Stimulated activated CD4-positive, alpha-beta T cell treated with anti-CD3 and anti-CD28 coated beads, Interleukin-1b, Interleukin-23, amount 100 ng/mL, for 48 hours (primary cell): ENCODE measurements at regions not wholly inside any gene's neighbourhood (a gene's known extent, or its start where the extent isn't known, plus 50 kb on each side); places are given as distances from the start of the nearest gene placed in this dataset.

Experiments
- DNase-seq: peaks from one replicate; pipeline ENCODE4 v3.0.0-alpha.2; 2020

DNA sequence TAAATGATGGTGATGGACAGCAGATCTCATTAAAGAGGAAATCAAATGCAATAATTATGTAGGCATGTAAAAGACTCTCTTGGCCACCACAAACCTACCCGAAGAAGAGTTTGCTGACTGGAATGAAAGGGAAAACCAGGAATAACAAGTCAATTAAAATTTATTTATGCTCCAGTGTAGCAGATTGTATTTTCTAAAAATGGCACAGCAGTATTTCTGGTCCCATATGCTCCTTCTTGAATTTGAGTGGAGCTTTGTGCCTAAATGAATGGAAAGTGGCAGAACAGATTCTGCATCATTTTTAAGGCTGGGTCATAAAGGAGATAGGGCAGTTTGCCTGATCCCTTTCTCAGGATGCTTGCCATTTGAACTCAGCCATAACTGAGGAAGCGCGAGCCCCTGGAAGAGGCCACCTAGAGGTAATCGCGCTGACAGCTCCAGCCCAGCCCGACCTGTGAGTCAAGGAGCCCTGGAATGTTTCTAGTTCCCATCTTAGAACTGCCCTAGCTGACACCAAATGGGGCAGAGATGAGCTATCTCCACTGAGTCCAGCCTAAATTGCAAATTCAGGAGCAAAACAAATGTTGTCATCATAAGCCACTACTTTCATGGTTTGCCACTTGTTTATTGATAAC, 229.2 kb upstream of the TMTC1 start:
- no peak for DNase-seq

DNA sequence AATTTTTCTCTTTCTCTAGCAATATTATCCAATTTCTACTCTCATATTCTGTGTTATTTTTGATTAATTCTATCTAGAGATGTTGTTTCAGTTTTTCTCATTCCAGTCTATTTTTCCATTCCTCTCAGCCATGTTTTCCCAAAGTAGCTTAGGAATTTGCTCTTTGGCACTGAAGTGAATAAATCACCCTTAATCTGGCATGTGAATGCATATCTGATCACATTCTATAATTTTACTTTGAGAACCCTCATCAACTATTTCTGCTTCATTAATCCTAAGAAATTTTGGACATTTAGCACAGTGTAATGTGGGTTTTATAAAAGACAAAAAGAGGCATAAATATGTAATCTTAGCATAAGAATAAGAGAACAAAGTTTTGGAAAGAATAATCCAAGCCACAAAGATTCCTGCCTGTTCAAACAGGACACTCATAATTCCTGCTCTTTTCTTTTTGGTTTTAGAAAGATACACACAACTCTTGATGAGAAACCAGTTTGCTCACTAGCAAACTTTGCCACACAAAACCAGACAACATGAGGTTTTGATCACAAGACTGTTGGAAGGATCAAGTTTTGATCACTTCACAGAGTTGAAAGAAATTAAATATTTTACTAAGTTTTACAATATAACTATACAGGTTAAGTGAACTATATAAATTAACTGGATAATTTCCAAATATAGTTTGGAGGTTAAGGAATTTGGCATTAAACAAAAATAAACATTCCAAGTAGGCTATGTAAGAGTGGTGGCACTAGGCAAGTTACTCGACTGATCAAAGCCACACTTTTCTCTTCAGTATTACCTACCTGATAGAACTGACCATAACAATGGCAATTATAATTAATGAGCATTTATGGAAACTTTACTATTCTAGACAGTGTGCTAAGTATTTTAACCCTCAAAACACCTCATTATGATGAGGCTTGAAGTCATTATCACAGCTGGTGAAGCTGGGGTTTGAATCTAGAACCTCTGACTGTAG, 226.6 kb upstream of the TMTC1 start:
- DNase-seq, result no peak

DNA sequence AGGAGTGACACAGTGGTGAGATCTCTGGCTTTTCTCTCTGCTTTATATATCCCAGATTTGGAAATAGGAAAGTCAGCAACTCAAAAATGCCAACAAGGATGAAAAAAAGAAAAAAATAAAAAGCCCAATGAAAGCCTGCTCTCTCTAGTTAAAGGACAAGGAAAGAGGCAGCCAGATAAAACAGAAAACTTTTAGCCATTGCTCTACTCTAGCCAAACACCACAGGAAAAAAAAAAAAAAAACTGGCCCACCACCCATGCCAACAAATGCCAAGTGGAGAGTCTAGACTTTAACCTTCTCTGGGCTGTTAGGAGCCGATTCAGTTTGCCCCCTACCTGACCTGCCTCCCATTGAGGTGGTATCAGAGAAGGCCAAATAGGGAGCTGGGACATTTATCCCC, 222.3 kb upstream of the TMTC1 start:
- no peak for DNase-seq

DNA sequence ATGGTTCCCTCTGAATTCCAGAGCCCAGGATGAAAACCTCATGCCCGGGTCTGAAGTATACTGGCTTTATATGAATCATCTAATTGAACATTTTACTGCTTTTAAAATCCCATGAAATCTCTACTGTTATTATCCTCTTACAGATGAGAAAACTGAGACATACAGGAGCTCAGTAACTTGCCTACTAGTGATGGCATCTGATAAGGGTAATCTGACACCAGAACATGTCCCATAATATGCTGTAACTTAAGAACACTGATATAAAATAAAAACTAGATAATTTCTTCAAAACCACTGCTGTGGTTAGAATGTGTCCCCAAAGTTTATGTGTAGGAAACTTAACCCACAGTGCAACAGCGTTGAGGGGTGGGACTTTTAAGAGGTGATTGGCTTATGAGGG, 219.6 kb upstream of the TMTC1 start:
- DNase-seq, result no peak

DNA sequence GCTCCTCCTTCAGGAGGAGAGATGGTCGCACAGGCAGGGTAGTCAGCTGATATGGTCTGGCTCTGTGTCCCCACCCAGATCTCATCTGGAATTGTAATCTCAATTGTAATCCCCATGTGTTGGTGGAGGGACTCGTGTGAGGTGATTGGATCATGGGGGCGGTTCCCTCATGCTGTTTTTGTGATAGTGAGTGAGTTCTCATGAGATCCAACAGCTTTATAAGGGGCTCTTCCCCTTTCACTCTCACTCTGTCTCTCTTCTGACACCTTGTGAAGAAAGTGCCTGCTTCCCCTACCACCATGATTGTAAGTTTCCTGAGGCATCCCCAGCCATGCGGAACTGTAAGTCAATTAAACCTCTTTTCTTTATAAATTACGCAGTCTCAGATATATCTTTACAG, 218.9 kb upstream of the TMTC1 start:
- DNase-seq, result no peak

DNA sequence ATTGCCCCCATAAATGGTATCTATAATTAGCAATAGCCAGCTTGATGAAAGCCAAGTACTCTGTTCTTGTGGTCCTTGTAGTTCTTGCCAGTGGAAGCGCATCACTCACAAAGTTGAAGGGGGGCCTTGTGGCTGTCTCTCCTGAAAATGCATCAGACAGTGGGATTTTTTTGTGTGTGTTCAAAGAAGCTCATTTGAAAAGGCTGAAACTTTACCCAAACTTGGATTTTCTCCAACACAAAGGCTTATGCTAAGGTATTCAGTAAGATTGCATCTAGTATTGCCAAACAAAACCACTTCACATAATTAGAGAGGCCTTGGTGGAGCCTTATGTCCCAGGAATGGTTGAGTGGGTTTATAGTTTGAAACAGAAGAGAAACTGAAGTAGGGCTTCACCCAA, 216.7 kb upstream of the TMTC1 start:
- no peak for DNase-seq

DNA sequence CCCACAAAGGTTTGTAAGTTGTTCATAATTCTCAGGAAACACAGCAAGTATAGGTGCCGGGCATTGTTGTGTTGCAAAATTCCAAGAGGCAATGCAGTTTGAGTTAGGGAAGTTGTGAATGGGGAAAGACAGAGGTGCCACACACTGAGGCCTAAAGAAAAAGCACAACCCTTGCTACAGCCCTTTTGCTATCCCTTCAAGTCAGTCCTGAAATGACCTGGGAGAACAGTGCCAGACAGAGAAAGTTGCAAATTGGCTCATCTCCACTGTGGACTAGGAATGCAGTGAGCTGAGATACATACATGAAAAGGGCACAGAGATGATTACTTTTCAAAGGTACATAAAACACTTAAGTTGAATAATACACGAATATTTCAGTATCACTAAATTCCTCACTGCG, 213.3 kb upstream of the TMTC1 start:
- no peak for DNase-seq

DNA sequence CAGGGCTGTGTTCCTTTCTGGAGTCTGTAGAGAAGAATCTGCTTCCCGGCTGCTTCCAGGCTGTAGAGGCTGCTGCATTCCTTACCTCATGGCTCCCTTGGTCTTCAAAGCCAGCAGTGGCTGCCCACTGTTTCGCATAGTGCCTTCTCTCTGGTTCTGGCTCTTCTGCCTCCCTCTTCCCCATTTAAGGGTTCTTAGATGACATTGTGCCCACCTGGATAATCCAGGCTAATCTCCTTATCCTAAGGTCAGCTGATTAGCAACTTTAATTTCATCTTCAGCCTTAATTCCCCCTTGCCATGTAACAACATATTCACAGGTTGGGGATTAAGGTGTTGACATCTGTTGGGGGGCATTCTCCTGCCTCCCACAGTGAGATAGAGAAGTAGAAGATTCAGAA, 208.6 kb upstream of the TMTC1 start:
- DNase-seq, result no peak

DNA sequence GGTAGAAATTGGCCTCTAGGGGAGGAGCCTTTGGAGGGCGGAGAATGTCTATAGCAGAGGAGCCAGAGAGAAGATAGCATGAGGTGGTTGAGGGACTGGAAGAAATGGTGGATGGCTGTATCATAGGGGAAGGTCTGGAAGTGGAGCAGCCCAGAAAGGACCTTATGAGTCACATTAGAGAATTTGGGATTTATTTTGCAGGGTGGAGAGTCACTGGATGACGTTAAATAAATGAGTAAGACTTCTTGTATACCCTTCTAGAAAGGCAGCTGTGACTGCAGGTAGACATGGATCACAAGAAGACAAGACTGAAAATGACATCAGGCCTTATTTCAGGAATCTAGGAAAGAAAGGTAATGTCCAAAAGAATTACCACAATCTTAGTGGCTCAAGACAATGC, 208.2 kb upstream of the TMTC1 start:
- no peak for DNase-seq

DNA sequence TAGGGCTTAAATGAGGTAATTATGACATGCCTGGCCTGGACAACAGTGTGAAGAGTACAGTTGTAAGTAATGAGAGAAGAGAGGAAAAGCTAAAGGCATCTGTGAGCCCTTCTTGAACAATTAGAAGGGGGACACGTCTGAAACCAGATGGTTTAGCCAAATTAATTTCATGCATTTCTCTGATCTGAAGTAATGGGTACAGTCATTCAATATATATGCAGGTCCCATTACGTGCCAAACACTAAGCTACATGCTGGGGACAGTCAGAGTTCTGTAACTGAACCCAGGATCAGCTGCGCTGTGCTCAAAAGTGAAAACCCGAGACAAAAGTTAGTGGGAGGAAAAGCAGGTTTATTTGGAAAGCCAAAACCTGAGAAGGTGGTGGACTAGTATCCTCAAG, 207.2 kb upstream of the TMTC1 start:
- DNase-seq, result no peak

DNA sequence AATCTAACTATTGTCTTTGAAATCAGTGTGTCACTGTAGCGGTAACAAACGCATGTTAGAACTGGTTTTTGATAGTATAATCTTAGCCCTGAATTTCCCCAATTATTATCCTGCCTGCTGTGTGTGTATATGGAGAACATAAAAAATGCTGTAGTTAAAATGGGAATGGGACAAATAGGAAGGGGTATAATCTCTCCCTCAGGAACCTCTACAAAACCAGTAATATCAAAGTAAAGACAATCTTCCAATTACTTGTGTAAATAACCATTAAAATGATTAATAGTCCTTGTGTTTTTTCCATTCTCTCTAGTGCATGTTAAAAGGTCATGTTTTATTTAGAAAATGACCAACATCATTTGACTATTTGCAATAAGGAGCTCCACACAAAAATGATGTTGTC, 200.1 kb upstream of the TMTC1 start:
- DNase-seq, result no peak

DNA sequence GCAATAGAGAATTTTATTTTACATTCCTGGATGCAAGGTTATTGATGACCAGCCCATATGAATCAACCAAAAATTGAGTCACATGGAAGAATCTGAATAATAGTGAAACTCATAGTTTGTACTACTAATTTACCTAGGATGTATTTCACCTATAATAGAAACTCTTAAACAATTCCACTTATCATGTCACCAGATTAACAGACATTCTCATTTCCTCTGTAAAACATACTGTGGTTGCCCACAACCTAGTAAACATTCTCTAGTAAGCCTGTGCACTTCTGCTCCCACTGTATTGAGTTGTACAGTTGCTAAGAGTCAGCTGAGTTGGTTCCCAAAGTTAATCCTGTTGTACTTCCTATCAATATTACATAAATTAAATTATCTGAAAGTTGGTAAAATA, 196.6 kb upstream of the TMTC1 start:
- DNase-seq, result no peak

DNA sequence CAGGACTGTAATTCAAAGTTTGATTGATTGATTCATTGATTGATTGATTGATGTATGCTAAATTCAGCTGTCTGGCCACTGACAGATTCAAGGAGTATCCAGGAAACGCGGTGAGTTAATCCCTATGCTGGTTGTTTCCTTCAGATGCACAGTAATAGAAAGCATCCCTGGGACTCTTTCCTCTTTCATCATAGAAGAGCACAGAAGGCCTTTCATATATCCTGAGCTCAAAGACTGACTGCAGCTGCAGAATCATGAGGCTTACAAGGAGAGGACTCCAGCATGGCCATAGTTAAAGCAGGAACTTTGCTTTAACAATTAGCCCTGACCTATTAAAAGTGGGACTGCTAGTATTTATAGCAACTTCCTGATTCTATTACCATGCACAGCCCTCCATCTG, 187.7 kb upstream of the TMTC1 start:
- DNase-seq, result no peak

DNA sequence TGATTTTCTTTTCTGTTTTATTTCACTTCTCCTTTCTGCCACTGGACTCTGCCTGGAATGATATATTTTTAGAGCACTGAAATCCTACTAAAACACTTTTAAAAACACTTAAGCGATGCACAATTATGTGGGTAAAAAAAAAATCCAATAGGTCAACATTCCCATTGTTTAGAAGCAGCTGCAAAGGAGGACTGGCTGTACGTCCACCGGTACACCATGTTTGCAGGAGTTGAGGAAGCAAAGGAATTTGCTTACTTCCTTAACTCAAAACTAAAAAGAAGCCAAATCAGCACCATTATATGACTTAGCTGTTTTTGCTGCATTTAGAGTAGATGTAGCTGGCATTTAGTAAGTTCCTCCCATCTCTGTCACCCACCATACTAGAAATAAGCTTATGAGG, 186.8 kb upstream of the TMTC1 start:
- no peak for DNase-seq

DNA sequence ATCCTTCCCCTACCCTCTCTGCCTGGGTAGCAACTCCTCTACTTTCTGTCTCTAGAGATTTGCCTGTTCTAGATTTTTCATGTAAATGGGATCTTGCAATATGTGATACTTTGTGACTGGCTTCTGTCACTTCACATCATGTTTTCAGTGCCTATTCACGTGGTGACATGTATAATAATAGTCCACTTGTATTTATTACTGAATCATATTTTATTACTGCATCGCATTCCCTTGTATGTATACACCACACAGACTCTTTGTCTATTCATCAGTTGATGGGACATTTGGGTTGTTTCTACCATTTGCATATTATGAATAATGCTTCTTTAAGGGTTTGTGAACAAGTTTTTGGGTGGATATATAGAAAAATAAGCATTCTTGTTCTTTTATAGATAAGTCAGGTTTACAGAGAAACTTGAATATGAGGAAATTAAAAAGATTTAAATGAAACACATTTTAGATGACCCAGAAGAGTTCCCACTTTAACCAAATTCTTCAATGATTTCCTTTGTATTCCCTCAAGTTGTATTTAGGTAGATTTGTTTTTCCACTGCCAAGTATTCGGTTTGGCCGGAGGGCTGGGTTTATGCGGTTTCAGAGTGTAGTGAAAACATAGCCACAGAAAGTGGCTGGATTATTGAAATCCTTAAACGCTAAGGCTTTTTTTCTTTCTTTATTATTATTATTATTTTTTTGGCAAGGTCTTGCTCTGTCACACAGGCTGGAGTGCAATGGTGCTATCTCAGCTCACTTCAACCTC, 178.7 kb upstream of the TMTC1 start:
- no peak for DNase-seq

DNA sequence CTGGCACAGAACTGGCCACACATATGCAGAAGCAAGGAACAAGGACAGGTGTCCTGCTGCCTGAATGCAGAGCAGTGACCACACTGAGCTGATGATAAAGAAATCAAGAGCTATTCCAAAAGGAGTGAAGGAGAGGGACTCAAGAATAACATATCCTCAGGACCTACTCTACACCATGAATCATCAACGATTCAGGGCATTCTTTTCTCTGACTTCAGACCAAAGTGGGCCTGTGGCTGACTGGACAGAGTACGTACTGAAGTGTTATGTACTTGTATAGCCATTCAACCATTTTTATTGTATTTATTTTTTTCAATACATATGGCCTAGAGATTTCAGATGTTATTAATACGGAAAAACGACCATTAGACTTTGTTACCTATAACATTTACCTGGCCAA, 177.5 kb upstream of the TMTC1 start:
- no peak for DNase-seq

DNA sequence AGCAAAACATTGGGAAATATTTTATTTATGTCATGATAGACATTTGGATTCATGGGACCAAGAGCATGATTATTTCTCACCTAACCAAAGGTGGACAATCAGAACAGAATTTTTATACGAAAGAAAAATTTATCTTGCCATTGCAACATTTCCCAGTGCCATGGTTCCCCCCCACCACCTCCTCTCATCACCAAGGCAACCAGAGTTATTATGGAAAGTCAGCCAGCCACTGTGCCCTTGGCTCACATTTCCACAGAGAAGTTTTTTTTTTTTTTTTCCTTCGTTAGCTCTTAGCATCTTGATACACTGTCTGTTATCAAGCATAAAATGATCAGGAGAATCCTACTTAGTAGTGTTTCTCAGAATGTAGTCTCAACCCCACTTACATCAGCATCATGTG, 176.4 kb upstream of the TMTC1 start:
- DNase-seq, result no peak

DNA sequence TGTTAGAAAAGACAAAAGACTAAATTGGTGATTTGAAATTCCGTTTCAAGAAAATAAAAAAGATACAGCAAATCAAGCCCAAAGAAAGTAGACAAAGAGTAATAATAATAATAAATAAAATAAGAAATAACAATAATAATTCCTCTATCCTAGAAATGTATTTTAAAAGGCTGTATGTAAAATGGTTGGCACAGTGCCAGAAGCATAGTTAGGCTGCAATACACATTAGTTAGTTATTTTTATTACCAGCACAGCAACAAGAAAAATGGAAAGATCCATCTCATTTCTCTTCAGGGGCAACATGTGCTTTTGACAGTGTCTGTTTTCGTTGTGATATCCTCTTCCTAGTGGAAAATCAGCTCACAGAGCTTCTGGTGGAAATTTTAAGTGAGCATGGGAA, 174.1 kb upstream of the TMTC1 start:
- no peak for DNase-seq

DNA sequence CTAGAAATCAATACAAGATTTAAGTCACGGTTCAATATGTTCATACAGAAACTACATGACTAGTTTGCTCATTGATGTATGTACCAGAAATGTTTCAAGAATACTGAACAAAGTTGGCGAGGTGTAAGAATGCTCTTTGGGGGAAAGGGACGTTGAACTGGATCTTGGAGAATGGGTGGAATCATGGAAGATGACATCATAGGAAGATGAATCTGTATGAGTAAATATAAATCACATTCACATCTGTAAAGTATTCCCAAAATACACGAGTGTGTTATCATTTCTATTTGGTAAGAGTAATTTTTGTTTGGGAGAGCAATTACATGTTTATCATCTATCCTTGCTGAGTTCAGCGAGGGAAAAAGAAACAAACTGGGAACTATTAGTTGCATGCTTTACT, 162.2 kb upstream of the TMTC1 start:
- DNase-seq, result no peak

DNA sequence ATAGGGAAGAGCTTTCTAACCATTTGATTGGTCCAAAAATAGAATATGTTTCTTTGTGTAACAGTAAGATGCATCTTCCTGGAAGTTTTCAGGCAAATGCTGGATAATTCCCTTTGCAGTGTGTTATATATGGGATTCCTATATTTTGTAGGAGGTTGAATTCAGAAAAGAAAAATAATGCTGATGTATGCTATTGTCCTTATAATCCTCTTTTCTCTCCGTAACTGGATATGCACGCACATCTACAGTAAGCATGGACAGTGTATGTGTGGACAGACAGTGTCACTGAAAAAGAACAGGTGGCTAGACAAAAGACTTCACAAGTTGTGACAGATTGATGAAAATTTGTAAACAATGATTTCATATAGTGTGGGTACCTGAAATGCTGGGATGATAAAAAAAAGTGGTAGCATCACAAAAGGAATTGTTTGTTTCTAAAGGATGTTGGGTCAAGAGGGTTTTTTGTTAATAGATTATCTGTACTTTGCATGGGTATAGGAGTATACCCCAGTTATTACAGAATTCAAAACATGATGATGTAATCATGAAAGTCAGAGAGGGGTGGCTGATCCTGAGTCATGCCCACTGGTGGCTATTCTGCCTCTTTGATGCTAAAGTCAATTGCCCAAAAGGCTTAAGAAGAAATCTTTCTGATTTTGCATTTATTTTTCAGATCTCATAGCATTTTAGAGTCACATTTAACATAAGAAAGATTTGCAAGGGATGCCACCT, 160.7 kb upstream of the TMTC1 start:
- DNase-seq, result no peak

DNA sequence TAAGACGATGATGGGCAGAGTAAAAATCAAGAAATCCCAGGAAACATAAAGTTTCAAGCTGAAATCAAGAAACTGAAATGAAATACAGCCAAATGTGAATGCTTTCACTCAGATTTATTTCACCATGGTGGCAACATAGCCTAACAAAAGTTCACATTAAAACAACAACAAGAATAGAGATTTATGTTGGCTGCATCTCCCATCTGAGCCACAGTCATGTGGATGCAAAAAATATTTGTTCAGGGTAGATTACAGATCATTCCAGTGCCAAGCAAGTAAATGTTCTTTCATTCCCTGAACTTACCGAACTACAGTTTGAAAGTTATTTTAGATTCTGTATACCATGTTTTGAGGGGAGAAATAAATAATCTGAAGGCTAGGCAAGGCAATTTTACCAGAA, 159.9 kb upstream of the TMTC1 start:
- DNase-seq, result no peak

DNA sequence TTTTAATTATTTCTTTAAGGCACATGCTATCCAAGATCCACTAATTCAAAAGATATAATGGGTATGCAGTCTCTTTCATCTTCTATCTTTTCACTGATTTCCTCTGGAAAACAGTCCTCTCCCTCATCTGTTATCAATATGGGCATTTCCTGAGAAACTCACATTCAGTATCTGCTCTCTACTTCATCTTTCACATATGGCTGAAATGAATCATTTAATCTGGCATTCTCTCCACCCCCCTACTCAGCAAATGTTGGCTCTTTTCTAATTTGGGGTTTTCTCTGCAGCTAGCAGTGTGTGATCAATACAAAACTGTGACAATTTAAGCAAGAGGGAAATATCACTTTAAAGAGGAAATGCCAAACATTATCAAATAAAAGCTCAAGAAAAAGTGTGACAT, 157.1 kb upstream of the TMTC1 start:
- no peak for DNase-seq

DNA sequence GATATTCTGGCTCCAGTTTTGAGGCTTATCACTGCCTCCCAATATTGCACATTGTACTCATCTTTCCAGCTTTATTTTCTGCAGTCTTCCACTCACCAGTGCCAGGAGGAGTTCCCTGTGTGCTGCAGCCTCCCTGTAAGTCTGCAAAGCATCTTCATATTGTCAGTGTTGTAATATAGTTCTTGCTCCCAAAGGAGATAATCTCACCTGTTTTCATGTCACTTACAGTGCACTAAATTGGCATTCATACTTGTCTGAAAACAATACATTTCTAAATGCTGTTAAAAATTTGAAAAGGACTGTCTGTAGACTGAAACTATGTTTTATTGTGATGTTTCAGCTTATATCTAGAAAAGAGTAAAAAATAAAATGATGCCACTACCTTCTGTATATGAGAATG, 146.8 kb upstream of the TMTC1 start:
- no peak for DNase-seq
